HEK293T (cell line): ENCODE measurements at regions not wholly inside any gene's neighbourhood (a gene's known extent, or its start where the extent isn't known, plus 50 kb on each side); places are given as distances from the start of the nearest gene placed in this dataset.

Source experiments
- CTBP1 ChIP-seq: fragments of 450-650 bp; IDR thresholded peaks from 2 replicates; pipeline ENCODE4 v1.6.1; 2016; ENCODE audit warnings: borderline replicate concordance
- FOXM1 ChIP-seq: fragments of 450-650 bp; IDR thresholded peaks from 2 replicates; pipeline ENCODE4 v1.6.1; 2017; ENCODE audit warnings: mild to moderate bottlenecking, borderline replicate concordance
- HDGF ChIP-seq: fragments of 450-650 bp; IDR thresholded peaks from 2 replicates; pipeline ENCODE4 v1.6.1; 2017; ENCODE audit warnings: antibody characterized with exemption, borderline replicate concordance
- L3MBTL2 ChIP-seq: fragments of 450-650 bp; conservative IDR thresholded peaks from 2 replicates; pipeline ENCODE4 v1.6.1; 2016; ENCODE audit warnings: mild to moderate bottlenecking
- NFRKB ChIP-seq: fragments of 450-650 bp; IDR thresholded peaks from 2 replicates; pipeline ENCODE4 v1.6.1; 2016; ENCODE audit warnings: mild to moderate bottlenecking, moderate library complexity
- SUZ12 ChIP-seq: fragments of 450-650 bp; IDR thresholded peaks from 2 replicates; pipeline ENCODE4 v1.6.1; 2016; ENCODE audit warnings: mild to moderate bottlenecking

GRCh38 chr13:71117920-71118319 is 749.1 kb downstream of the DACH1 start:
- TF ChIP-seq FOXM1 (no peak), NFRKB (no peak), CTBP1 (no peak), L3MBTL2 (no peak), HDGF (no peak), SUZ12 (no peak)
